A673 (cell line): ENCODE measurements at regions not wholly inside any gene's neighbourhood (a gene's known extent, or its start where the extent isn't known, plus 50 kb on each side); places are given as distances from the start of the nearest gene placed in this dataset.

Experiments
- BruUV-seq: library from RNA; stranded (reverse); fragments of 400-500 nt; replicated peaks from 2 replicates; lab custom pipeline; 2021; lab: Mats Ljungman, UMichigan
- CTCF ChIA-PET: fragments of 300-600 bp; sonication (Branson Sonifier 250); formaldehyde crosslinking; loops from one replicate; lab custom pipeline; 2022; ENCODE audit warnings: antibody characterized with exemption; lab: Charles Lee
- POLR2A ChIA-PET: fragments of 300-600 bp; sonication (Branson Sonifier 250); formaldehyde crosslinking; loops from one replicate; lab custom pipeline; 2022; ENCODE audit warnings: antibody characterized with exemption; ENCODE audit not compliant: low non-redundant PET; lab: Charles Lee
- DNase-seq: peaks from one replicate; pipeline ENCODE4 v3.0.0-alpha.2; 2015; ENCODE audit warnings: low spot score
- H3K27ac ChIP-seq: fragments of 200-600 bp; sonication (generic); 2 replicates; pipeline ENCODE4 v1.5.1; 2016; ENCODE audit warnings: mixed run types, low read depth, mild to moderate bottlenecking, mixed read lengths, antibody characterized with exemption, low read length; ENCODE audit not compliant: poor library complexity, severe bottlenecking
- H3K27me3 ChIP-seq: fragments of 200-600 bp; sonication (generic); replicated peaks from 2 replicates; pipeline ENCODE4 v1.6.1; 2017; ENCODE audit warnings: mixed run types, low read depth, mild to moderate bottlenecking, mixed read lengths, antibody characterized with exemption, low read length; ENCODE audit not compliant: insufficient read depth, poor library complexity
- H3K36me3 ChIP-seq: fragments of 200-600 bp; sonication (generic); 2 replicates; pipeline ENCODE4 v1.6.1; 2016; ENCODE audit warnings: mixed run types, mild to moderate bottlenecking, mixed read lengths, antibody characterized with exemption, low read length; ENCODE audit not compliant: insufficient read depth, poor library complexity, severe bottlenecking
- H3K4me1 ChIP-seq: fragments of 200-600 bp; sonication (generic); 2 replicates; pipeline ENCODE4 v1.6.1; 2017; ENCODE audit warnings: mixed run types, mild to moderate bottlenecking, mixed read lengths, antibody characterized with exemption, low read length; ENCODE audit not compliant: insufficient read depth, poor library complexity, severe bottlenecking
- H3K4me3 ChIP-seq: fragments of 200-600 bp; sonication (generic); 2 replicates; pipeline ENCODE4 v1.5.1; 2016; ENCODE audit warnings: low read depth, mixed run types, mild to moderate bottlenecking, mixed read lengths, low read length; ENCODE audit not compliant: poor library complexity, severe bottlenecking
- H3K9me3 ChIP-seq: fragments of 200-600 bp; sonication (generic); 2 replicates; pipeline ENCODE4 v1.6.1; 2016; ENCODE audit warnings: mixed run types, low read depth, mild to moderate bottlenecking, mixed read lengths, antibody characterized with exemption, low read length; ENCODE audit not compliant: poor library complexity, severe bottlenecking
- EZH2 ChIP-seq: fragments of 200-600 bp; sonication (generic); IDR thresholded peaks from 2 replicates; pipeline ENCODE4 v1.6.1; 2017; ENCODE audit warnings: borderline replicate concordance, low read depth, mild to moderate bottlenecking, mixed read lengths, antibody characterized with exemption, low read length; ENCODE audit not compliant: poor library complexity, severe bottlenecking
- intact Hi-C: fragments of 100-400 bp; cut with micrococcal nuclease; formaldehyde crosslinking; loops from one replicate; pipeline ENCODE4 v1.10.0; 2022; ENCODE audit not compliant: unreplicated experiment
- TF ChIP-seq, protein P1 (sequence below): fragments of 300-800, 200-600 bp; sonication (generic); conservative IDR thresholded peaks from 2 replicates; pipeline ENCODE4 v1.5.1; 2017; ENCODE audit warnings: low read depth, mild to moderate bottlenecking, antibody characterized with exemption, low read length, moderate library complexity, mixed read lengths

DNA sequence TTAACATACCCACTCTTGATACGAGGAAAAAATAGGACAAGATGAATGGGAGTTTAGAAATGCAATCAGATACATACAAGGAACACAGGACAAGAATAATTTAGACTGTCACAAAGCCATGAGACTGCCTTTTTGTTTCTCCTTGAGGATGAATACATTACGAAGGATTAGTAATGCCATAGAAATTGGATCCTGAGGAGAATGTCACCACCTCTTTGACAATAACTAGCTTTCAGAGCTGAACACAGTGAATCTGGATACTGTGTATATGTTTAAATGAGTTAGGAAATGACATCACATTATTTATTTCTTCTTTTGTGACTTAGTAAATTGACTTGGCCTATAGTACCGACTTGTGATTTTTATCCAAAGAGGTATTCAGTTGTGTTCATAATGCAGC, 596.3 kb upstream of the CNTNAP2 start:
- DNase-seq, result no peak
- no TSS peak for BruUV-seq
- Histone ChIP-seq H3K4me3 (no peak overlapping the region), H3K9me3 (peaks cover 3% of the 10 kb centered on the region), H3K27me3 (no peaks in the 10 kb centered on the region), H3K4me1 (no peaks in the 10 kb centered on the region), H3K27ac (no peak overlapping the region), H3K36me3 (no peaks in the 10 kb centered on the region)
- ChIA-PET CTCF (no interaction called here), POLR2A (no interaction called here)
- intact Hi-C loops, result no loop called here
- TF ChIP-seq EZH2, result no peak
- TF ChIP-seq, protein P1, sequence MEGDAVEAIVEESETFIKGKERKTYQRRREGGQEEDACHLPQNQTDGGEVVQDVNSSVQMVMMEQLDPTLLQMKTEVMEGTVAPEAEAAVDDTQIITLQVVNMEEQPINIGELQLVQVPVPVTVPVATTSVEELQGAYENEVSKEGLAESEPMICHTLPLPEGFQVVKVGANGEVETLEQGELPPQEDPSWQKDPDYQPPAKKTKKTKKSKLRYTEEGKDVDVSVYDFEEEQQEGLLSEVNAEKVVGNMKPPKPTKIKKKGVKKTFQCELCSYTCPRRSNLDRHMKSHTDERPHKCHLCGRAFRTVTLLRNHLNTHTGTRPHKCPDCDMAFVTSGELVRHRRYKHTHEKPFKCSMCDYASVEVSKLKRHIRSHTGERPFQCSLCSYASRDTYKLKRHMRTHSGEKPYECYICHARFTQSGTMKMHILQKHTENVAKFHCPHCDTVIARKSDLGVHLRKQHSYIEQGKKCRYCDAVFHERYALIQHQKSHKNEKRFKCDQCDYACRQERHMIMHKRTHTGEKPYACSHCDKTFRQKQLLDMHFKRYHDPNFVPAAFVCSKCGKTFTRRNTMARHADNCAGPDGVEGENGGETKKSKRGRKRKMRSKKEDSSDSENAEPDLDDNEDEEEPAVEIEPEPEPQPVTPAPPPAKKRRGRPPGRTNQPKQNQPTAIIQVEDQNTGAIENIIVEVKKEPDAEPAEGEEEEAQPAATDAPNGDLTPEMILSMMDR, result no peak

DNA sequence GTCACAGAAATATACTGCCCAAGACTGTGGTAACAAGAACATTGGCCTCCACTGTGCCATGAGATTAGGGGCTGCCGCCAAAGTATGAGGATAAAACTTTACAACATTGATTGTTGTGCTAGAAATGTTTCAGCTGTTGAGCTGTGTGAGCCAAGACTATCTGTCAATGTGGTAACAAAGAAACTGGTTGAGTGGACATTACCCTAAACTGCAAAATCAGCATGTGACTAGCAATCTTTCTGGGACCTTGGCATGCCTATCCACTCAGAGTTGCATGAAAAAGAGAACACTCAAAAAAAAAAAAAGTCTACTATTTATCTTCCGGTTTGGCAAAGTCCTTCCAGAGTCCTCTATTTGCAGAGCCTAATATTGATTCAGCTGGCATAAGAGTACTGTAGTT, 605.6 kb upstream of the CNTNAP2 start:
- BruUV-seq, result no TSS peak
- H3K27ac ChIP-seq, result no peak overlapping the region
- intact Hi-C loops, result no loop called here
- ChIA-PET POLR2A (no interaction called here), CTCF (no interaction called here)
- H3K4me1 ChIP-seq, result no peaks in the 10 kb centered on the region
- H3K9me3 ChIP-seq, result peaks cover 9% of the 10 kb centered on the region
- no peak for DNase-seq
- H3K36me3 ChIP-seq, result no peaks in the 10 kb centered on the region
- TF ChIP-seq, protein P1, result no peak
- no peak for TF ChIP-seq EZH2
- H3K27me3 ChIP-seq, result no peaks in the 10 kb centered on the region
- no peak overlapping the region for H3K4me3 ChIP-seq

DNA sequence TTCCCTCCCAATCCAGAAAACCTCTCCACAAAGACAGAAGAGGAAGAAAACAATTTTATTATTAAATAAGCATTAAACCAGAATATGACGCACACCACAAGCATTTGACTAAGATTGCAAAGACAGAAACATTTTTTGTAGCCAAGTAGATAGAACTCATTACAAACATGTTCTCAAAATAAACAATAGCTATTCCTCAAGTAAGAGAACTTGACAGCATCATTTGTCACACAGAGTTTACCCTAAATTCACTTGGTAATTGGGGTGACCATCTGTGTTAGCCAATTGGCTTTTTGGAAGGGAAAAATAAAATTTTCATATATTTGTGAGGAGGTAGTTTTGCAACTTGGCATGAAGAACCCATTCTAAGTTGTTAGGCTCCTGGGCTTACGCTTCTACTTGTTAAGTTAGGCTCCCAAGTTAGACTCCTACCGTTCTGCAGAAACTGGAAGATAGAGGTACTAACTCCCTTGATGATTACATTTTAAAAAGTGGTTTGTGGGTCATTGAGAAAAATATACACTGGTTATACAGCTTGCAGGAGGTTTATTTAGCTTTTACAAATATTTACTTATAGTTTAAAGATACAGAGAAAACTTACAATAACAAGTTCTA, 618.6 kb upstream of the CNTNAP2 start:
- Histone ChIP-seq H3K4me1 (no peaks in the 10 kb centered on the region), H3K36me3 (no peaks in the 10 kb centered on the region), H3K27ac (no peak overlapping the region), H3K27me3 (no peaks in the 10 kb centered on the region), H3K4me3 (no peak overlapping the region), H3K9me3 (peaks cover 9% of the 10 kb centered on the region)
- POLR2A ChIA-PET, result no interaction called here
- no peak for DNase-seq
- intact Hi-C loops, result no loop called here
- TF ChIP-seq, protein P1, result no peak
- no peak for TF ChIP-seq EZH2
- BruUV-seq, result no TSS peak
- CTCF ChIA-PET, result no interaction called here
